22Rv1 (cell line): ENCODE measurements at regions not wholly inside any gene's neighbourhood (a gene's known extent, or its start where the extent isn't known, plus 50 kb on each side); places are given as distances from the start of the nearest gene placed in this dataset.

Source experiments
- H3K27ac ChIP-seq: fragments of 450-650 bp; 2 replicates; pipeline ENCODE4 v1.5.1; 2017
- ZFX ChIP-seq: fragments of 450-650 bp; IDR thresholded peaks from 2 replicates; pipeline ENCODE4 v1.6.1; 2017; ENCODE audit warnings: antibody characterized with exemption, borderline replicate concordance
- TF ChIP-seq, protein P1 (sequence below): fragments of 450-650 bp; IDR thresholded peaks from 2 replicates; pipeline ENCODE4 v1.5.1; 2017; ENCODE audit warnings: mild to moderate bottlenecking

DNA sequence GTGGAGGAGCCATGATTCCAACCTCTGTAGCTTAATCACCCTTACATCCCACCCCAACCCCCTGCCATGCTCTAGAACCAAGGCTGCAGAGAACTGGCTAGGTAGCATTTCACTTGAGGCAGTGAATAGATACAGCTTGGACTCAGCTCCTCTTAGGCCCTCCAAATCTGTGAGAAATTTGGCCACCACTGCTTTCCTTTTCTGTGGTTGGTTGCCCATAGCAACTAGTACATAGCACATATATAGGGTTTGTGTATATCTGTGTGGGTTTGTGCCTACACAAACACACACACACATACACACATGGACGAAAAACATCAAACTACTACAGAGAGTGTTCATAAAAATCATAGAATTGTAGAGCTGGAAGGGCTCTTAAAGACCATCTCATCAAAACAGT, 52.0 kb upstream of the CCDC160 start:
- H3K27ac ChIP-seq = no peak overlapping the region
- TF ChIP-seq ZFX = no peak
- TF ChIP-seq, protein P1, sequence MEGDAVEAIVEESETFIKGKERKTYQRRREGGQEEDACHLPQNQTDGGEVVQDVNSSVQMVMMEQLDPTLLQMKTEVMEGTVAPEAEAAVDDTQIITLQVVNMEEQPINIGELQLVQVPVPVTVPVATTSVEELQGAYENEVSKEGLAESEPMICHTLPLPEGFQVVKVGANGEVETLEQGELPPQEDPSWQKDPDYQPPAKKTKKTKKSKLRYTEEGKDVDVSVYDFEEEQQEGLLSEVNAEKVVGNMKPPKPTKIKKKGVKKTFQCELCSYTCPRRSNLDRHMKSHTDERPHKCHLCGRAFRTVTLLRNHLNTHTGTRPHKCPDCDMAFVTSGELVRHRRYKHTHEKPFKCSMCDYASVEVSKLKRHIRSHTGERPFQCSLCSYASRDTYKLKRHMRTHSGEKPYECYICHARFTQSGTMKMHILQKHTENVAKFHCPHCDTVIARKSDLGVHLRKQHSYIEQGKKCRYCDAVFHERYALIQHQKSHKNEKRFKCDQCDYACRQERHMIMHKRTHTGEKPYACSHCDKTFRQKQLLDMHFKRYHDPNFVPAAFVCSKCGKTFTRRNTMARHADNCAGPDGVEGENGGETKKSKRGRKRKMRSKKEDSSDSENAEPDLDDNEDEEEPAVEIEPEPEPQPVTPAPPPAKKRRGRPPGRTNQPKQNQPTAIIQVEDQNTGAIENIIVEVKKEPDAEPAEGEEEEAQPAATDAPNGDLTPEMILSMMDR = no peak

DNA sequence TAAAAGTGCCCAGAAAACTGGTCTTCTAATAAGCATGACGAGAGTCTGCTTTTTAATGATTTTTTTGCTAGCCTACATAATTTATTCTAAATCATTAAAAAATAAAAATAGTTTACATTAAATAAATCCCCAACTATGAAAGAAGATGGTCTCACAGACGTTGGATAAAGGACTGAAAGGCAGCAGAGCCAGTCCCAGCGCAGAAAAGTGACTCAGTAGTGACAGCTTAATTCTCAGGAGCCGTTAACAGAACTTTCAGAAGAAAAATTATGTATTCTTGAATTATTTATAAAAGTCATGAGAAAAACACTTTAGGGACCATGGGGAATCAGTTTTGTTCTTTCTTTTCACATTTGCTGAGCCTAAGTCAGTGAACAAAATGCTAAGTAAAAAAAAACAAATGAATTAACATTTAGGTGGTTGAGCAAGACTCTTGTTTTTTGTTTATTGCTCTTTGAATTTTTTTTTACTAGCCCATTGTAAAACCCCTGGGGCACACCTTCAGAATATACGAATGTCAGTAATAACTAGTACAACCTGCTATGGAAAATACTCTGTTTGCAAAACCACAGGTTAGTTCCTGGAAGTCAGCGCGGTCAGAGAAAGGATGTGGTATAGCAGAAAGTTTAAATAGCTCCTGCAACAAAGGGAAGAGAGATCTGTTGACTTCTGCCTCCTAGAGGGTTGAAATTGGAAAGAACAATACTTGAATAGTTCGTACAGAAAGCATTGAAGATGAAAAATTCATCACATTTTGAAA, 50.4 kb upstream of the CCDC160 start:
- TF ChIP-seq ZFX = no peak
- TF ChIP-seq, protein P1 = no peak
- H3K27ac ChIP-seq = no peak overlapping the region
